ENCODE measurements at regions not wholly inside any gene's neighbourhood (a gene's known extent, or its start where the extent isn't known, plus 50 kb on each side); places are given as distances from the start of the nearest gene placed in this dataset.

- TF ChIP-seq CTCF (IDR thresholded peaks at IDR 0.05): no peak
- TF ChIP-seq ZFX (IDR thresholded peaks at IDR 0.05; ENCODE audit: borderline replicate concordance): no peak
Observed at GRCh38 chr10:33815776-33816175, 481.3 kb upstream of the NRP1 start.
